A673 (cell line): ENCODE measurements at regions not wholly inside any gene's neighbourhood (a gene's known extent, or its start where the extent isn't known, plus 50 kb on each side); places are given as distances from the start of the nearest gene placed in this dataset.

Source experiments
- CTCF ChIP-seq: fragments of 300-800, 200-600 bp; sonication (generic); conservative IDR thresholded peaks from 2 replicates; pipeline ENCODE4 v1.5.1; 2017; ENCODE audit warnings: low read depth, mild to moderate bottlenecking, antibody characterized with exemption, low read length, moderate library complexity, mixed read lengths
- EZH2 ChIP-seq: fragments of 200-600 bp; sonication (generic); IDR thresholded peaks from 2 replicates; pipeline ENCODE4 v1.6.1; 2017; ENCODE audit warnings: borderline replicate concordance, low read depth, mild to moderate bottlenecking, mixed read lengths, antibody characterized with exemption, low read length; ENCODE audit not compliant: poor library complexity, severe bottlenecking

- no peak for TF ChIP-seq CTCF
- TF ChIP-seq EZH2: no peak
These were observed 59.0 kb upstream of the BACE2 start for GRCh38 chr21:41108668-41109585.
